ENCODE measurements at regions not wholly inside any gene's neighbourhood (a gene's known extent, or its start where the extent isn't known, plus 50 kb on each side); places are given as distances from the start of the nearest gene placed in this dataset.

DNA sequence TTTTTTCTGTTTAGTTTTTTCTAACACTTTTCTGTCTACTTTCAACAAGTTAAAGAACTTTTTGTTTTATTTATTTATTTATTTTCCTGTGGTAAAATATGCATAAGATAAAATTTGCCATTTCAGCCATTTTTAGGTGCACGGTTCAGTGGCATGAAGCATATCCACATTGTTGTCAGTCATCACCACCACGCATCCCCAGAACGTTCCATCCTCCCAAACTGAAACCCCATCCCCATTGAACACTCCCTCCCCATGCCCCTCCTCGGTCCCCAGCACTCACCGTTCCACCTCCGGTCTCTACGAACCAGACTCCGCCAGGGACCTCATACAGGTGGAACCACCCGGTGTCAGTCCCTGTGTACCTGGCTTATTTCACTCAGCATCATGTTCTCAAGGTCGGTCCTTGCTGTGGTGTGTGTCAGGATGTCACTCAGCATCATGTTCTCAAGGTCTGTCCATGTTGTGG lies 118.1 kb downstream of the SIK1 start:
- WGBS, 2 donors = 90% methylated on average over 10 of the region's 10 CpGs
- H3K9me3 ChIP-seq = no peaks in the 10 kb centered on the region
- H3K36me3 ChIP-seq = no peaks in the 10 kb centered on the region
- H3K27me3 ChIP-seq = no peaks in the 10 kb centered on the region
- peaks cover 0 to 9% (median 4%) of the 10 kb centered on the region in 4 donors for H3K4me1 ChIP-seq
- H3K27ac ChIP-seq = no peak overlapping the region
- no peak for DNase-seq
- no peak overlapping the region for H3K4me3 ChIP-seq
- no peak for ATAC-seq (ENCODE audit: low FRiP score in 2 of 2)
- no peak for TF ChIP-seq EP300 (IDR thresholded peaks at IDR 0.05)
- TF ChIP-seq POLR2AphosphoS5 (IDR thresholded peaks at IDR 0.05) = no peak
- TF ChIP-seq, protein P1, sequence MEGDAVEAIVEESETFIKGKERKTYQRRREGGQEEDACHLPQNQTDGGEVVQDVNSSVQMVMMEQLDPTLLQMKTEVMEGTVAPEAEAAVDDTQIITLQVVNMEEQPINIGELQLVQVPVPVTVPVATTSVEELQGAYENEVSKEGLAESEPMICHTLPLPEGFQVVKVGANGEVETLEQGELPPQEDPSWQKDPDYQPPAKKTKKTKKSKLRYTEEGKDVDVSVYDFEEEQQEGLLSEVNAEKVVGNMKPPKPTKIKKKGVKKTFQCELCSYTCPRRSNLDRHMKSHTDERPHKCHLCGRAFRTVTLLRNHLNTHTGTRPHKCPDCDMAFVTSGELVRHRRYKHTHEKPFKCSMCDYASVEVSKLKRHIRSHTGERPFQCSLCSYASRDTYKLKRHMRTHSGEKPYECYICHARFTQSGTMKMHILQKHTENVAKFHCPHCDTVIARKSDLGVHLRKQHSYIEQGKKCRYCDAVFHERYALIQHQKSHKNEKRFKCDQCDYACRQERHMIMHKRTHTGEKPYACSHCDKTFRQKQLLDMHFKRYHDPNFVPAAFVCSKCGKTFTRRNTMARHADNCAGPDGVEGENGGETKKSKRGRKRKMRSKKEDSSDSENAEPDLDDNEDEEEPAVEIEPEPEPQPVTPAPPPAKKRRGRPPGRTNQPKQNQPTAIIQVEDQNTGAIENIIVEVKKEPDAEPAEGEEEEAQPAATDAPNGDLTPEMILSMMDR (IDR thresholded peaks at IDR 0.05) = no peak
- TF ChIP-seq POLR2A (IDR thresholded peaks at IDR 0.05) = no peak

DNA sequence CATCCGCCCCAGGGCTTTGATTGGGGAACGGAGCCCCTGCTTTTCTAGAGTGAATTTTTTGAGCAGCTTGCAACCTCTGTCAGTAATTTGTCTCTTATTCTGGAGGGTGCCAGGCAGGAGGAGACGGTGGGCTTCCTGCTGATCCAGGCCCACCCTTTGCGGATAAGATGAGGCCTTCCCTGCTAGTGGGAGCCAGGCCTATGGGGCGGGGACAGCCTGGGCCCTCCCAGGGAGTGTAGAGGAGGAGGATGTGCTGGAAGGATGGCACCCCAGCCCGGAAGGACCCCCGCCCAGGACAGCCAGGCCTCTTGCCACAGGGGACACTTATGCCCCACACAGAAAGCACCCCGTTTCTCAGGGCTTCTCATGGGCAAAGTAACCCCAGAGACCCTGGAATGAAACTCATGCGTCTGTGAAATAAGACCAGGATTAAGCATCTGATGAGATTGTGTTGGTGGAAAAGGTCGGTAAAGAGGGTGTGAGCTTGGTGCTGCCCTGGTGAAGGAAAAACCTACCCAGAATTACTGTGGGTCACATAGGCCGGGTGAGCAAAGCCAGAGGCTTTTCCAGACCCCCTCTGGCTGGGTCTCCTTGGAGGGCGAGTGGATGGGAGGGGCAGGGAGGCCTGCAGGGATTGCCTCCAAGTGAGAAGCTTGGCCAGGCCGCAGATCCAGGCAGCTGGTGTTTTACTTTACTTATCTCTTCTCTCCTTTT lies 118.7 kb downstream of the SIK1 start:
- H3K36me3 ChIP-seq = no peaks in the 10 kb centered on the region
- DNase-seq = peak in 1 of 2 donors; percentile 30
- TF ChIP-seq EP300 (IDR thresholded peaks at IDR 0.05) = no peak
- no peak for TF ChIP-seq POLR2A (IDR thresholded peaks at IDR 0.05)
- TF ChIP-seq, protein P1 (IDR thresholded peaks at IDR 0.05) = no peak
- TF ChIP-seq POLR2AphosphoS5 (IDR thresholded peaks at IDR 0.05) = no peak
- H3K4me1 ChIP-seq = peaks cover 0 to 9% (median 4%) of the 10 kb centered on the region in 4 donors
- 87 to 88% methylated on average over 13 of the region's 13 CpGs for WGBS, 2 donors
- no peak for ATAC-seq (ENCODE audit: low FRiP score in 2 of 2)
- H3K27me3 ChIP-seq = no peaks in the 10 kb centered on the region
- no peak overlapping the region for H3K27ac ChIP-seq
- no peaks in the 10 kb centered on the region for H3K9me3 ChIP-seq
- no peak overlapping the region for H3K4me3 ChIP-seq

- DNase-seq (no peak), ATAC-seq (ENCODE audit: low FRiP score in 2 of 2) (no peak)
- TF ChIP-seq EP300 (IDR thresholded peaks at IDR 0.05) = no peak
- no peak for TF ChIP-seq POLR2A (IDR thresholded peaks at IDR 0.05)
- Histone ChIP-seq H3K27me3 (no peaks in the 10 kb centered on the region), H3K4me3 (no peak overlapping the region), H3K36me3 (no peaks in the 10 kb centered on the region), H3K4me1 (peaks cover 0 to 5% (median 4%) of the 10 kb centered on the region in 4 donors), H3K27ac (no peak overlapping the region), H3K9me3 (no peaks in the 10 kb centered on the region)
- WGBS, 2 donors = 71 to 80% methylated on average over 4 to 7 of the region's 7 CpGs
Observed at GRCh38 chr21:43307677-43308070, 119.3 kb downstream of the SIK1 start.

DNA sequence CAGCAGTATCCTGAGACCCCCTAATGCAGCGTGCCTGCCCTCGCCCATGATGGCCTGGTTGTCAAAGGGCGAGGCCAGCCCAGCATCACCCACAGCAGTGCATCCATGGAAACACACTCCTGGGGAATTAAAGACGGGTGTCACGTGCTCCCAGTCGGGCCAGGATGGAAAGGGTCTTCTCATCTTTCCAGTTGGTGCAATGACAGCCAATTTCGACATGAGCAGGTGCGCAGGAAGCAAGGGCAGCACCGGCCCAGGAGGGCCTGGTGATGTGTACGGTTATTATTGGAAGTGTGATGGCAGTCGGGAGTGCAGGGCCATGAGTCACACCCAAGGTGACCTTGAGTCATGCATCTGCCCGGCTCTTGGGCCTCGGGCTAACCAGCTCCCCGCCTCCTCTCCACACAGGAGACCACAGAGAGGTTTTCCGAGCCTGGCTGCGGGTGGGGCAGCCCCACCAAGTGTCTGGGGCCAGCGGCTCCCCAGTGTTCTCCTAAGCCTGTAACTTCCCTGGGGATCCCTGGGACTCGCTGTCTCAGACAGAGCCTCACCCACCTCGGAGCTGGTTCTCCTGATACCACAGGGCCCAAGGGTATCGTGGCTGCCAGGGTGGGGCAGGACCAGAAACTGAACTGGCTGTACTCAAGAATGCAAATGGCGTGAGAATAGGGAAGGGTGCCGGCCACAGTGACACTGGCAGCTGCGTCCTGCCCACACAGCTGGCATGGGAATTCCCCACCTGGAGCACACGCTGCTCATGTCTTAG lies 119.8 kb downstream of the SIK1 start:
- peak in 1 of 2 donors; percentile 50 for DNase-seq
- 76 to 79% methylated on average over 17 to 21 of the region's 24 CpGs for WGBS, 2 donors

DNA sequence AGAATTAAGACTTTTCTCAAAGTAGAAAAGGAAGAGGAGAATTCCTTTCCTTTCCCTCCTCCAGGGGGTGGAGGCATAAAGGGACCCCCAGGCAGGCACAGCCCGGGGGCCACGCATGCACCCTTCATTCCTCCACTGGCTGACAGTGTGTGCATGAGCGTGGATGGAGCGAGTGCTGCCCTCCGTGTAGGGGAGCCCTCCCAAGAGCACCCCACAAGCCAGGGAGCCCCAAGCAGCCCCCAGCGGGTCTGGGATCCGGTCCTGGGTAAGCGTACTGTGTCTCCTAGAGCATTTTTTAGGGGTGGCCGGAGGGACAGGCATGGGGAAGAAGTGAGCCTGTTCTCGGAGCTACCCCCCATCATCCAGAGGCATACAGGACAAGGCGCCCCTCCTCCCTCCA lies 120.5 kb downstream of the SIK1 start:
- no peak for ATAC-seq (ENCODE audit: low FRiP score in 2 of 2)
- no peak for DNase-seq
- Histone ChIP-seq H3K4me3 (no peak overlapping the region), H3K4me1 (no peaks in the 10 kb centered on the region), H3K27me3 (no peaks in the 10 kb centered on the region), H3K36me3 (no peaks in the 10 kb centered on the region), H3K27ac (no peak overlapping the region), H3K9me3 (no peaks in the 10 kb centered on the region)
- TF ChIP-seq EP300 (IDR thresholded peaks at IDR 0.05) (no peak), POLR2AphosphoS5 (IDR thresholded peaks at IDR 0.05) (no peak)
- WGBS, 2 donors = 82 to 96% methylated on average over 5 to 11 of the region's 11 CpGs

More for the DNA sequence above, 119.8 kb downstream of the SIK1 start:
- H3K27me3 ChIP-seq = no peaks in the 10 kb centered on the region
- TF ChIP-seq, protein P1 (IDR thresholded peaks at IDR 0.05) = no peak
- TF ChIP-seq POLR2A (IDR thresholded peaks at IDR 0.05) (no peak), POLR2AphosphoS5 (IDR thresholded peaks at IDR 0.05) (no peak), EP300 (IDR thresholded peaks at IDR 0.05) (no peak)
- H3K4me1 ChIP-seq = peaks cover 0 to under 1% (median under 1%) of the 10 kb centered on the region in 4 donors
- no peak overlapping the region for H3K27ac ChIP-seq
- no peaks in the 10 kb centered on the region for H3K9me3 ChIP-seq
- ATAC-seq (ENCODE audit: low FRiP score in 2 of 2) = peak; percentile 4 to 27
- no peak overlapping the region for H3K4me3 ChIP-seq
- H3K36me3 ChIP-seq = no peaks in the 10 kb centered on the region
